Activated CD4-positive, alpha-beta T cell treated with anti-CD3 and anti-CD28 coated beads, Interleukin-2, amount 10 ng/mL, durations not matched to agents 7 days and 5 days (primary cell): ENCODE measurements at regions not wholly inside any gene's neighbourhood (a gene's known extent, or its start where the extent isn't known, plus 50 kb on each side); places are given as distances from the start of the nearest gene placed in this dataset.
A peak's percentile ranks its signal among the peaks of the same experiment; 100 is the strongest.

Experiments used
- CTCF ChIA-PET: fragments of 350-600 bp; sonication (Branson Sonifier 250); formaldehyde crosslinking; loops from one replicate; lab custom pipeline; 2021; ENCODE audit warnings: antibody characterized with exemption; lab: Charles Lee
- POLR2A ChIA-PET: fragments of 350-600 bp; sonication (Branson Sonifier 250); formaldehyde crosslinking; loops from one replicate; lab custom pipeline; 2021; ENCODE audit warnings: antibody characterized with exemption; lab: Charles Lee
- DNase-seq: peaks from one replicate; pipeline ENCODE4 v3.0.0-alpha.2; 2020
- H3K27ac Mint-ChIP-seq: one replicate; pipeline ENCODE4 v1.8.0; 2021; ENCODE audit warnings: mild to moderate bottlenecking, moderate library complexity, mixed read lengths
- H3K27me3 Mint-ChIP-seq: one replicate; pipeline ENCODE4 v1.8.0; 2021; ENCODE audit warnings: mixed read lengths
- H3K36me3 Mint-ChIP-seq: one replicate; pipeline ENCODE4 v1.8.0; 2021; ENCODE audit warnings: low read depth, mixed read lengths
- H3K4me1 Mint-ChIP-seq: one replicate; pipeline ENCODE4 v1.8.0; 2021; ENCODE audit warnings: mixed read lengths
- H3K4me3 Mint-ChIP-seq: one replicate; pipeline ENCODE4 v1.8.0; 2021; ENCODE audit warnings: mild to moderate bottlenecking, moderate library complexity, mixed read lengths
- H3K9me3 Mint-ChIP-seq: one replicate; pipeline ENCODE4 v1.8.0; 2021; ENCODE audit warnings: mixed read lengths

DNA sequence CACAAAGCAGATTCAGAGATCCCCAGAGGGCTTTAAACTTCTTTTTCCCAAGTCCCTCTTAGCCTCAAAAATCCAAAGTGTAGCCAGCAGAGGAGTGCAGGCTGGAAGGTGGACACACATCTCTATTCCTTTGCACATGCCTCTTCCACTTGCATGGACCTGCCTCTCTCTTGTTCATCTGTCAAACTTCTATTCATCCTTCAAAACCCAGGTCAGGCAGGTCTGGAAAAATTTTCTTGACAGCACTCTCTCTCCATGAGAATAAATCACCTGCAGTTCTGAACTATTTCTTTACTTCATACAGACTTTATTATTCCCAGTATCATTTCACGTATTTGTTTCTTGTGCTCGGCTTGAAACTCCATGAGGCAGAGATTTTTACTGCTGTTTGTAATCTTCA, 127.5 kb downstream of the SS18 start:
- H3K27me3 Mint-ChIP-seq, result peaks cover 34% of the 10 kb centered on the region
- H3K27ac Mint-ChIP-seq, result no peak overlapping the region
- no peaks in the 10 kb centered on the region for H3K36me3 Mint-ChIP-seq
- no peaks in the 10 kb centered on the region for H3K4me1 Mint-ChIP-seq
- H3K9me3 Mint-ChIP-seq, result no peaks in the 10 kb centered on the region
- ChIA-PET CTCF (no interaction called here), POLR2A (no interaction called here)
- H3K4me3 Mint-ChIP-seq, result no peak overlapping the region
- no peak for DNase-seq

DNA sequence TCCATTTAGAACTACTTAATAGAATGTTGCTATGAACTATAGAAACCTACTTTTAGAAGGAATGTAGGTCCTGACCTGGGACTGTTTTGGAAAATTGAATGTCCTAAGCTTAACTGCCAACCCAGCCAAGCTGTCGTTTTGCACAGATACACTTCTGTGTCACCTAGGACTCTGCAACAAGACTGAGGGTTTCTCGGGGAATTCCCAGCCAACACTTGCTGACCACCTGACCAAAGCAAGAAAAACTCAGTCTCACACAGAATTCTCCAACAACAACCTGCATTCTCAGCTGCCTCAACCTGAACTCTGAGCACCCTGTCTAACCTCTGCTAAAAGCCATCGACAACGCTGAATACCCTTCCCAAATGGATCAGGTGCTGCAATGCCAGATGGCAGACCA, 128.2 kb downstream of the SS18 start:
- ChIA-PET POLR2A (no interaction called here), CTCF (no interaction called here)
- H3K9me3 Mint-ChIP-seq, result no peaks in the 10 kb centered on the region
- no peak overlapping the region for H3K4me3 Mint-ChIP-seq
- H3K4me1 Mint-ChIP-seq, result no peaks in the 10 kb centered on the region
- no peaks in the 10 kb centered on the region for H3K36me3 Mint-ChIP-seq
- no peak overlapping the region for H3K27ac Mint-ChIP-seq
- DNase-seq, result no peak
- peaks cover 32% of the 10 kb centered on the region for H3K27me3 Mint-ChIP-seq

DNA sequence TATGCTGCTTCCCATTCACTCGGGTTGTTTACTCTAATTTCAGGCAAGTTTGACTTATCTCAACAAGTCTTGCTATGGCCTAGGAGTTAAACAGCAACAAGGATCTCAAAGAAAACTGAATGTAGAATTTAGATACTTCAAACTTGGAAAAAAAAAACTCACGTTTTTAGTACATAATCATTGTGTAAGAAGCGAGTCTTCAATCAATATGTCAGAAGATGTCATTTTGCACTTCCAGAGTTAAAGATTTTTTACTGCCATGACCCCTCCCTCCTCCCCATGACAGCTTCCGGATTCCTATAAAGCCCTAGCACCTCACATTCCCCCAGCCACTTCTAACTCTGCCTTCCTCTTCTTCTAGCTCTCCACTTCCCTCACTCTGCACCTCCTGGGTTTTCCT, 133.4 kb downstream of the SS18 start:
- H3K9me3 Mint-ChIP-seq, result no peaks in the 10 kb centered on the region
- POLR2A ChIA-PET, result no interaction called here
- peaks cover 14% of the 10 kb centered on the region for H3K4me1 Mint-ChIP-seq
- DNase-seq, result no peak
- no peak overlapping the region for H3K4me3 Mint-ChIP-seq
- peaks cover 4% of the 10 kb centered on the region for H3K27me3 Mint-ChIP-seq
- no peak overlapping the region for H3K27ac Mint-ChIP-seq
- CTCF ChIA-PET, result interaction anchor here (0.6 kb wide), 1 partner anchor 28 kb away, joined by 3 read pairs; no protein-coding TSS in a partner anchor
- H3K36me3 Mint-ChIP-seq, result no peaks in the 10 kb centered on the region

- ChIA-PET CTCF (no interaction called here), POLR2A (no interaction called here)
- H3K36me3 Mint-ChIP-seq, result no peaks in the 10 kb centered on the region
- no peak overlapping the region for H3K27ac Mint-ChIP-seq
- no peak for DNase-seq
- no peak overlapping the region for H3K4me3 Mint-ChIP-seq
- H3K4me1 Mint-ChIP-seq, result peaks cover 14% of the 10 kb centered on the region
- peaks cover 2% of the 10 kb centered on the region for H3K27me3 Mint-ChIP-seq
- H3K9me3 Mint-ChIP-seq, result no peaks in the 10 kb centered on the region
These were observed 137.3 kb downstream of the SS18 start for GRCh38 chr18:25953111-25953510.

DNA sequence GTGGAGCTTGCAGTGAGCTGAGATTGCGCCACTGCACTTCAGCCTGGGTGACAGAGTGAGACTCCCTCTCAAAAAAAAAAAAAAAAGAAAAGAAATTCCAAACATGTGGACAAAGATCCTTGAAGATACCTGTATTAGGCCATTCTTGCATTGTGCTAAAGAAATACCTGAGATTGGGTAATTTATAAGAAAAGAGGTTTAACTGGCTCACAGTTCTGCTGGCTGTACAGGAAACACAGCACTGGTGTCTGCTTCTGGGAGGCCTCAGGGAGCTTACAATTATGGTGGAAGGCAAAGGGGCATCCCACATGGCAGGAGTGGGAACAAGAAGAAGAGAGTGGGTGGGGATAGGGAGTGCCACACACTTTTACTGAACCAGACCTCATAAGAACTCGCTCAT, 140.1 kb downstream of the SS18 start:
- Mint-ChIP-seq H3K27me3 (peaks cover 2% of the 10 kb centered on the region), H3K4me3 (no peak overlapping the region), H3K9me3 (no peaks in the 10 kb centered on the region), H3K4me1 (peaks cover 14% of the 10 kb centered on the region), H3K27ac (no peak overlapping the region), H3K36me3 (no peaks in the 10 kb centered on the region)
- ChIA-PET POLR2A (no interaction called here), CTCF (interaction anchor here (1.8 kb wide), 1 partner anchor 14 kb away, joined by 5 read pairs; no protein-coding TSS in a partner anchor)
- no peak for DNase-seq

GRCh38 chr18:25946540-25946939, 143.9 kb downstream of the SS18 start:
- peaks cover 2% of the 10 kb centered on the region for H3K27me3 Mint-ChIP-seq
- no peaks in the 10 kb centered on the region for H3K36me3 Mint-ChIP-seq
- no peak overlapping the region for H3K4me3 Mint-ChIP-seq
- H3K27ac Mint-ChIP-seq, result no peak overlapping the region
- DNase-seq, result no peak
- no peaks in the 10 kb centered on the region for H3K9me3 Mint-ChIP-seq
- ChIA-PET POLR2A (no interaction called here), CTCF (no interaction called here)
- H3K4me1 Mint-ChIP-seq, result no peaks in the 10 kb centered on the region

- DNase-seq, result no peak
- Mint-ChIP-seq H3K4me3 (no peak overlapping the region), H3K36me3 (no peaks in the 10 kb centered on the region), H3K27me3 (peaks cover 21% of the 10 kb centered on the region), H3K4me1 (no peaks in the 10 kb centered on the region), H3K27ac (no peak overlapping the region), H3K9me3 (no peaks in the 10 kb centered on the region)
- ChIA-PET CTCF (interaction anchor here (1.1 kb wide), 1 partner anchor 79 kb away, joined by 3 read pairs; no protein-coding TSS in a partner anchor), POLR2A (no interaction called here)
These were observed 155.1 kb downstream of the SS18 start for GRCh38 chr18:25935356-25935755.

DNA sequence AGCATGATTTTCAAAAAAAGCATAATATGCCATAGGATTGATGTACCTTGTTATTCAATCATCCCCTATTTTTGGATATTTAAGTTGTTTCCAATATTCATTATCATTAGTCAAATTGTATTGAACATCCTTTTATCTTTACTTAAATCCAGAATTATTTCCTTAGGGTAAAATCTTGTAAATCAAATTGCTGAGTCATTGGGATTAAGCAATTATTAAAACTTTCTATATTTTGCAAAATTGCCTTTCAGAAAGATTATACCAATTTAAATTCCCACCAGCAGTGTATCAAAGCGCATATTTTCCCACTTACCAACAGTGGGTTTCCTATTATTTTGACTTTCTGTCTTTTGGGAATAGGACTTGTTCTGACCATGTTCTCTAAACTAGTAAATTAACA, 159.3 kb downstream of the SS18 start:
- Mint-ChIP-seq H3K9me3 (no peaks in the 10 kb centered on the region), H3K4me3 (no peak overlapping the region), H3K27me3 (peaks cover 5% of the 10 kb centered on the region), H3K36me3 (no peaks in the 10 kb centered on the region), H3K27ac (no peak overlapping the region), H3K4me1 (peaks cover 2% of the 10 kb centered on the region)
- CTCF ChIA-PET, result no interaction called here
- POLR2A ChIA-PET, result no interaction called here
- DNase-seq, result no peak

DNA sequence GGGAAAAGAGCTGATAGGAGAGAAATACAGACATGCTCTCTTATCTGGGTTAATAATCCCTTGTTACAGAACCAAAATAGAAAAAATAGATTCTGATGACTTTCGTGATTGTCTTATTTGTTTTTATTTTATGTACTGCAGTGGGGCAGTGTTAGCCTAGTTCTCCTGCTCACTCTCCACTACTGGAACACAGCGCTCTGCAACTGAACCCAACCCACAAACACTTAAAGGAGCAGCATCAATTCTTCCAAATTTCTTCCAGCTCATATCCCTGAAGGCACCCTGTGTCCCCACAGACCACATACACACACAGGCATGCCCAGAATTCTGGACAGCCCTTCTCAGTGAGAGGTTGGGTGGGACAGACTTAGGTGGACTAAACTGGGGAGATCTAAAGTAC, 160.6 kb downstream of the SS18 start:
- DNase-seq, result no peak
- no peak overlapping the region for H3K27ac Mint-ChIP-seq
- no peaks in the 10 kb centered on the region for H3K9me3 Mint-ChIP-seq
- H3K4me3 Mint-ChIP-seq, result no peak overlapping the region
- ChIA-PET POLR2A (no interaction called here), CTCF (interaction anchor here (1.0 kb wide), 1 partner anchor 8 kb away, joined by 3 read pairs; no protein-coding TSS in a partner anchor)
- H3K27me3 Mint-ChIP-seq, result peaks cover 3% of the 10 kb centered on the region
- H3K36me3 Mint-ChIP-seq, result no peaks in the 10 kb centered on the region
- H3K4me1 Mint-ChIP-seq, result peaks cover 2% of the 10 kb centered on the region

DNA sequence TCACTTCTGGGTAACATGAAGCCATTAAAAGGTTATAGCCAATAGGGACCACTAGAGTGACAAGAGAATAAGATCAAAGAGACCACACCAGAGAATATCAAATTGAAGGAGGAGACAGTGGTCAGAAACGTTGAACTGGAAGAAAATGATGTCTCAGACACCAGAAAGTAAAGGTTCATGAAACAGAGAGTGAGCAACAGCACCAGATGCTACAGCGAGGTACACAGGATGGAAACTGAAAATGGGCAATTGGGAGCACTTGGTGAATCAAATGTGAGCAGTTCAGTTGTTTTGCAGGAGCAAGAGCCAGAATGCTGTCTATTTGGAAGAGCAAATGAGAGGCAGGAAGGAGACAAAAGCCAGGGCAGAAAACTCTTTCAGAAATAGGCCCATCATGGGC, 162.6 kb downstream of the SS18 start:
- Mint-ChIP-seq H3K27ac (no peak overlapping the region), H3K27me3 (peaks cover 3% of the 10 kb centered on the region), H3K9me3 (no peaks in the 10 kb centered on the region), H3K4me3 (no peak overlapping the region), H3K36me3 (no peaks in the 10 kb centered on the region), H3K4me1 (peaks cover 2% of the 10 kb centered on the region)
- ChIA-PET POLR2A (no interaction called here), CTCF (no interaction called here)
- DNase-seq, result no peak

DNA sequence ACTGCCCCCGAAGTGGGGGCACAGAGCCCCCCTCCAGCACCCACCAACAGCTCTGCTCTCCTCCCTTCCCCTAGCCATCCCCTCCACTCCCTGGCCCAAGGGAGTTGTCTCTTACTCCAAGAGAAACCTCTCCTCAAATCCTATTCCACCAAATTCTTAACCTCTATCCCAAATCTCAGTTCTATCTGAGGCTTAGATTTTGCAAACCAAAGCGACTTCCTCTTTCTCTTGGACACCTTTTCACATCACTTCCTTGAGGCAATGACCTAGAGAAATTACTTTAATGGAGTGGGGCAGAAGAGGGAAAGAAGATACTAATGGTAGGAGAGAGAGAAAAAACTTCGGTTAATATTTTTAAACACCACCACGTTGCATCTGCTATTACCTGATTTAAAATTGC, 167.2 kb downstream of the SS18 start:
- Mint-ChIP-seq H3K27me3 (no peaks in the 10 kb centered on the region), H3K9me3 (no peaks in the 10 kb centered on the region), H3K27ac (no peak overlapping the region), H3K4me3 (no peak overlapping the region), H3K4me1 (peaks cover 2% of the 10 kb centered on the region), H3K36me3 (no peaks in the 10 kb centered on the region)
- ChIA-PET CTCF (interaction anchor here (0.6 kb wide), 1 partner anchor 1690 kb away, joined by 3 read pairs; no protein-coding TSS in a partner anchor), POLR2A (no interaction called here)
- DNase-seq, result no peak

DNA sequence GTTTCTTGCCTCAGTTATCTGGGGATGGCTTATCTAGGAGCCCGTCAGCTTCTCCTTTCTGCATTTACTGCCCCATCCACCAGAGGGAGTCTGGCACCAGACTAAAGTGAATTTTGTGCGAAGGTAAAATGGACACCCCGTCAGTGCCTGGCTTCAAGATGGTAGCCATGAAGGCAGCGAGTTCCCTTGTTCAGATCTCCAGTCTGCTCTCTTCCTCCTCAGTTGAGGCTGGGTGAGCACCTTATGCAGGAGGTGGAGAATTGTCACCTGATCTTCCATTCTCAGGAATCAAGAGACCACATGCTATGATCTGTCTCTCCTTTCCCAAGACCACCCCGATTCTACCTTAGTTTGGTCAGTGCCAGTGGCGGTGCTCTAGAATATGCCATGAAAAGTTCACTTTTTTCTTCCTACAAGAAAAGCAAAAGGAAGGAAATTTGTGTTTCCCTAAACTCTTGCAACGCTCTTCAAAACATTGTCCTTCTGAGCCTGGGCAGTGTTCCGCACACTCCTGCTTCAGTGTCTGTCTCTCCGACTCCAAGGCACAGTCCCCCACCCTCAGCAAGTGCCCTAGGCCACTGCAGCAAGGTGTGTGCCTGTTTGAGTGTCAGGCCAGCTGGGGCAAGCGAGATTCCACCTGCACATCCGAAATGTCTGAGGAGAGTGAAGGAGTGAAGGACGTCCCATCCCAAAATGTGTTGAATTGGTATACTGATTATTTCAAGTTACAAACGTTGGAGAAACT, 168.6 kb downstream of the SS18 start:
- Mint-ChIP-seq H3K27me3 (peaks cover 3% of the 10 kb centered on the region), H3K27ac (no peak overlapping the region), H3K4me1 (no peaks in the 10 kb centered on the region), H3K4me3 (no peak overlapping the region), H3K36me3 (no peaks in the 10 kb centered on the region), H3K9me3 (no peaks in the 10 kb centered on the region)
- DNase-seq, result peak; percentile 55
- ChIA-PET POLR2A (no interaction called here), CTCF (interaction anchor here (0.9 kb wide), 1 partner anchor 16 kb away, joined by 3 read pairs; no protein-coding TSS in a partner anchor)

- H3K36me3 Mint-ChIP-seq, result no peaks in the 10 kb centered on the region
- DNase-seq, result no peak
- H3K9me3 Mint-ChIP-seq, result no peaks in the 10 kb centered on the region
- no peak overlapping the region for H3K4me3 Mint-ChIP-seq
- no peaks in the 10 kb centered on the region for H3K4me1 Mint-ChIP-seq
- ChIA-PET CTCF (interaction anchor here (0.5 kb wide), 1 partner anchor 1455 kb away, joined by 3 read pairs; no protein-coding TSS in a partner anchor), POLR2A (no interaction called here)
- H3K27me3 Mint-ChIP-seq, result peaks cover 3% of the 10 kb centered on the region
- no peak overlapping the region for H3K27ac Mint-ChIP-seq
These were observed 174.5 kb downstream of the SS18 start for GRCh38 chr18:25915907-25916306.

DNA sequence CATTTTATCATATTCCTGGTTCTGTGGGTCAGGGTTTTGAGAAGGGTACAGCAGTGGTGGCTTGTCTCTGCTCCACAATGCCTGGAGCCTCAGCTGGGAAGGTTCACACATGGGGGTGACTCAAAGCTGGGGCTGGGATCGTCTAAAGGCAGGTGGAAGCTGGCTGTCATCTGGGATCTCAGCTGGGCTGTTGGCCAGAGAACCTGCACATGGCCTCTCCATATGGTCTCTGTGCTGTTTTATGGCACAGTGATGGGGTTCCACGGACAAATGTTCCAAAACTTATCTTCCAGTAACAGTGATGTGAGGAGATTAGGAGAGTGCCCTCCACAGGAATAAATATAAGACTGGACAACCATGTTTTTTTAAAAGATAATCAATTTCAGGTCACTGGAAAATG, 191.4 kb downstream of the SS18 start:
- DNase-seq, result no peak
- Mint-ChIP-seq H3K27me3 (peaks cover 15% of the 10 kb centered on the region), H3K9me3 (no peaks in the 10 kb centered on the region), H3K36me3 (no peaks in the 10 kb centered on the region), H3K27ac (no peak overlapping the region), H3K4me3 (no peak overlapping the region), H3K4me1 (no peaks in the 10 kb centered on the region)
- POLR2A ChIA-PET, result no interaction called here
- CTCF ChIA-PET, result no interaction called here
